ENCODE measurements at regions not wholly inside any gene's neighbourhood (a gene's known extent, or its start where the extent isn't known, plus 50 kb on each side); places are given as distances from the start of the nearest gene placed in this dataset.

DNA sequence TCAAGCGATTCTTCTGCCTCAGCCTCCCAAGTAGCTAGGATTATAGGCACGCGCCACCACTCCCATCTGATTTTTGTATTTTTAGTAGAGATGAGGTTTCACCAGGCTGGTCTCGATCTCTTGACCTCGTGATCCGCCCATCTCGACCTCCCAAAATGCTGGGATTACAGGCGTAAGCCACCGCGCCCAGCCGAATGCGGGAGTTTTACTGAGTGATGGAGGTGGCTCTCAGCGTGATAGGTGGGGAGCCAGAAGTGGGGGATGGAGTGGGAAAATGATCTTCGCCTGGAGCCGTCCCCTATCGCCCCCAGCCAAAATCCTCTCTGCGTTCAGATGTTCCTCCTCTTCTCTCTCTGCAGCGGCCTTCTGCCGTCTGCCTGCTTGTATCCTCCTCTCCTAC, 348.4 kb upstream of the NPSR1 start:
- TF ChIP-seq, protein P1, sequence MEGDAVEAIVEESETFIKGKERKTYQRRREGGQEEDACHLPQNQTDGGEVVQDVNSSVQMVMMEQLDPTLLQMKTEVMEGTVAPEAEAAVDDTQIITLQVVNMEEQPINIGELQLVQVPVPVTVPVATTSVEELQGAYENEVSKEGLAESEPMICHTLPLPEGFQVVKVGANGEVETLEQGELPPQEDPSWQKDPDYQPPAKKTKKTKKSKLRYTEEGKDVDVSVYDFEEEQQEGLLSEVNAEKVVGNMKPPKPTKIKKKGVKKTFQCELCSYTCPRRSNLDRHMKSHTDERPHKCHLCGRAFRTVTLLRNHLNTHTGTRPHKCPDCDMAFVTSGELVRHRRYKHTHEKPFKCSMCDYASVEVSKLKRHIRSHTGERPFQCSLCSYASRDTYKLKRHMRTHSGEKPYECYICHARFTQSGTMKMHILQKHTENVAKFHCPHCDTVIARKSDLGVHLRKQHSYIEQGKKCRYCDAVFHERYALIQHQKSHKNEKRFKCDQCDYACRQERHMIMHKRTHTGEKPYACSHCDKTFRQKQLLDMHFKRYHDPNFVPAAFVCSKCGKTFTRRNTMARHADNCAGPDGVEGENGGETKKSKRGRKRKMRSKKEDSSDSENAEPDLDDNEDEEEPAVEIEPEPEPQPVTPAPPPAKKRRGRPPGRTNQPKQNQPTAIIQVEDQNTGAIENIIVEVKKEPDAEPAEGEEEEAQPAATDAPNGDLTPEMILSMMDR (IDR thresholded peaks at IDR 0.05; ENCODE audit: borderline replicate concordance, insufficient read depth, low read depth, low read length), result no peak
- no peak overlapping the region for H3K4me3 ChIP-seq (ENCODE audit: low read depth, low read length)

- H3K4me3 ChIP-seq (ENCODE audit: low read depth, low read length), result no peak overlapping the region
- TF ChIP-seq, protein P1 (IDR thresholded peaks at IDR 0.05; ENCODE audit: borderline replicate concordance, insufficient read depth, low read depth, low read length), result no peak
These were observed 346.4 kb upstream of the NPSR1 start for GRCh38 chr7:34311591-34311990.

DNA sequence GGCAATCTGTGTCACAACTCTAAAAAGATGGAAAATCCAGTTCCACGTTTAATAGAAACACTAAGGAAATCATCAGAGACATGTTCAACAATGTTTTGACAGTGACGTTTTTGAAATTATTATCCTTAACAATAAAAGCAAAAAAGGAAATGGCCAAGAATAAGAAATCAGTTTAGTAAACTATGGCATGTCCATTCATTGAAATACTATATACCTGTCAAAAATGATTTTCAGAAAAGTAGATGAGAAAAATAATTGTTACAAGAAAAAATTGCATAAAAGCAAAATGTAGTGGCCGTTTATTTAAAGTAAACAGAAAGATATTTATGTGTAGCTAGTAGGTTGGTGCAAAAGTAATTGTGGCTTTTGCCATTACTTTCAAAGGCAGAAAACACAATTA, 345.4 kb upstream of the NPSR1 start:
- TF ChIP-seq, protein P1 (IDR thresholded peaks at IDR 0.05; ENCODE audit: borderline replicate concordance, insufficient read depth, low read depth, low read length), result no peak
- H3K4me3 ChIP-seq (ENCODE audit: low read depth, low read length), result no peak overlapping the region

GRCh38 chr7:34313289-34313688, 344.7 kb upstream of the NPSR1 start:
- TF ChIP-seq, protein P1 (IDR thresholded peaks at IDR 0.05; ENCODE audit: borderline replicate concordance, insufficient read depth, low read depth, low read length), result no peak
- no peak overlapping the region for H3K4me3 ChIP-seq (ENCODE audit: low read depth, low read length)

DNA sequence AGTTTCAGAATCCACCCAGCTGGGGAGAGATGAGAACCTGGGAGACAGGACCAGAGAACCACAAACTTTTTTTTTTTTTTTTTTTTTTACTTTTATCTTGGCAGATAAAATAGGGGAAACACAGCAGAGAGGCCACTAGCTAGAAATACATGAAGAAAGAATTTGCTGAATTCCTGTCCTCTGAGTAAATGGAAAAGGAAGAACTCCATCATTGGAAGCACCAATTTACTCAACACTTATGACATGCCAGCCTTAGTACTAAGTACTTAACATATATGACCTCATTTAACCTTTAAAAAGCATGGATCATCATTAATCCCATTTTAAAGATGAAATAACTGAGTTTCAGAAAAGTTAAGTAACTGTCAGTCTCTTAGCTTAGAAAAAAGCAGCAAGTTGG, 343.0 kb upstream of the NPSR1 start:
- H3K4me3 ChIP-seq (ENCODE audit: low read depth, low read length), result no peak overlapping the region
- TF ChIP-seq, protein P1 (IDR thresholded peaks at IDR 0.05; ENCODE audit: borderline replicate concordance, insufficient read depth, low read depth, low read length), result no peak

DNA sequence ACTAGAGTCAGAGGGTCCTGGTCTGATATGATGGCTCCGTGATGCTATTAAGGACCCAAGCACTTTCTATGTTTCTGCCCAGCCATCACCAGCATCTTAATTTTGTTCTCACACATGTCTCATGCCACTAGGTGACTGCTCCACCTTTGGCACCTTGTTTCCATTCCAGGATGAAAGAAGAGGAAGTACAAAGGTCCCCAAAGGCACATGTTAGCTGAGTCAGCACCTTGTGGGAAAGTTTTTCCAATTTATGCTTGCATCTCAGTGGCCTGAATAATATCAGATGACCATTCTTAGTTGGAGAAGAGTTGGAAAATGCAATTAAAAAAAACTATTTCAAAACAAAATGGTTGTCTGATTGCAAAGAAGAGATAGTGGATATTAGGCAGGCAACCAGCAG, 341.0 kb upstream of the NPSR1 start:
- TF ChIP-seq, protein P1 (IDR thresholded peaks at IDR 0.05; ENCODE audit: borderline replicate concordance, insufficient read depth, low read depth, low read length), result no peak
- H3K4me3 ChIP-seq (ENCODE audit: low read depth, low read length), result no peak overlapping the region

DNA sequence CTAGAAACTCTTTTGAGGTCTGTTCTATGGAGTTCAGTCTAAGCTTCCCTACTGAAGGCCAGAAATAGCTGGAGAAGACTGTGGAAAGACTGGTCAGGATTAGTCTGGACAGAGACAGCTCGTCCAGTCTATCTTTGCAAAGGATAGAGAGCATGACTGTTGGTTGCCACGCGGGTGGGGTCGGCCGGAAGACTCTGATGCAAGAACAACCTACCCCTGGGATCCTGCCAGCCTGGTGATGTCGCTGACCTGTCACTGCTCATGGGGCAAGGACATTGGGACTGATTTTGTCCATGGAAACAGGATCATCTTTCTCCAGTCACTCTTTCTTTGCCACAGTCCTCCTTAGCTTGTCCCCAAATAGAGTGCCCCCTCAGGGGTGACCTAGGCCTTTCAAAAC, 337.6 kb upstream of the NPSR1 start:
- H3K4me3 ChIP-seq (ENCODE audit: low read depth, low read length), result no peak overlapping the region
- TF ChIP-seq, protein P1 (IDR thresholded peaks at IDR 0.05; ENCODE audit: borderline replicate concordance, insufficient read depth, low read depth, low read length), result no peak
